HCT116 (cell line): ENCODE measurements at regions not wholly inside any gene's neighbourhood (a gene's known extent, or its start where the extent isn't known, plus 50 kb on each side); places are given as distances from the start of the nearest gene placed in this dataset.
A peak's percentile ranks its signal among the peaks of the same experiment; 100 is the strongest.

Experiments
- ATAC-seq: fragments of 200-7000 bp; cut with Tn5 transposase; 2 replicates; pipeline ENCODE4 v1.9.1; 2020; ENCODE audit warnings: mild to moderate bottlenecking, moderate library complexity
- BruUV-seq: library from RNA; stranded (reverse); fragments of 400-500 nt; replicated peaks from 2 replicates; lab custom pipeline; 2021; lab: Mats Ljungman, UMichigan
- CTCF ChIA-PET: fragments of 300-600 bp; sonication (Branson Sonifier 250); formaldehyde crosslinking; loops from one replicate; lab custom pipeline; 2021; ENCODE audit warnings: antibody characterized with exemption; lab: Charles Lee
- POLR2A ChIA-PET: fragments of 300-600, 350-600 bp; sonication (Branson Sonifier 250); formaldehyde crosslinking; loops from one replicate; lab custom pipeline; 2021; ENCODE audit warnings: antibody characterized with exemption; lab: Charles Lee
- RAD21 ChIA-PET, 2 experiments: fragments of 300-600 bp; sonication (Branson Sonifier 250); formaldehyde crosslinking; loops; one replicate each; lab custom pipeline; 2023; ENCODE audit warnings: low total read pairs in 2 of 2; ENCODE audit not compliant: uncharacterized antibody in 2 of 2, unreplicated experiment in 2 of 2, low non-redundant PET in 1 of 2; lab: Charles Lee
- DNase-seq: peaks from one replicate; pipeline ENCODE4 v3.0.0-alpha.2; 2010; ENCODE audit warnings: low read depth, low spot score
- H2AFZ ChIP-seq: fragments of 200-600 bp; shearing (Covaris generic), sonication (generic); 2 replicates; pipeline ENCODE4 v1.6.1; 2017; ENCODE audit warnings: low read depth, mixed run types, mixed read lengths, antibody characterized with exemption, low read length; ENCODE audit not compliant: poor library complexity, severe bottlenecking
- H3K27ac ChIP-seq: 2 replicates; pipeline ENCODE4 v1.5.1; 2012; ENCODE audit warnings: low read depth, low read length
- H3K27me3 ChIP-seq: fragments of 200-600 bp; sonication (generic); 2 replicates; pipeline ENCODE4 v1.6.1; 2016; ENCODE audit warnings: mixed run types, low read length, mixed read lengths; ENCODE audit not compliant: insufficient read depth
- H3K36me3 ChIP-seq, 2 experiments: fragments of 200-500 bp in 1 of 2; fragments of 200-600 bp in 1 of 2; sonication (Bioruptor generic) in 1 of 2; sonication (generic) in 1 of 2; 2 replicates each; pipeline versions ENCODE4 v1.5.1 to v1.6.1; 2014 to 2016; ENCODE audit warnings: low read length in 2 of 2, inconsistent platforms in 1 of 2, mixed read lengths in 1 of 2, mixed run types in 1 of 2; ENCODE audit not compliant: insufficient read depth in 2 of 2, control insufficient read depth in 1 of 2
- H3K4me1 ChIP-seq, 2 experiments: fragments of 200-600 bp in 1 of 2; sonication (generic) in 1 of 2; 2 replicates each; pipeline versions ENCODE4 v1.5.1 to v1.6.1; 2012 to 2017; ENCODE audit warnings: low read length in 2 of 2, inconsistent platforms in 1 of 2, mild to moderate bottlenecking in 1 of 2, mixed read lengths in 1 of 2, mixed run types in 1 of 2, moderate library complexity in 1 of 2; ENCODE audit not compliant: insufficient read depth in 2 of 2, control insufficient read depth in 1 of 2
- H3K4me2 ChIP-seq: fragments of 200-600 bp; sonication (generic); 2 replicates; pipeline ENCODE4 v1.6.1; 2017; ENCODE audit warnings: mixed run types, low read length, mixed read lengths
- H3K4me3 ChIP-seq, 2 experiments: fragments of 200-600 bp in 1 of 2; sonication (generic) in 1 of 2; replicated peaks in 1 of 2; 2 replicates each; pipeline ENCODE4 v1.5.1; 2011 to 2016; ENCODE audit warnings: low read length in 2 of 2, control low read depth in 1 of 2, low read depth in 1 of 2, mild to moderate bottlenecking in 1 of 2, mixed read lengths in 1 of 2, mixed run types in 1 of 2
- H3K79me2 ChIP-seq: fragments of 200-600 bp; sonication (generic); 2 replicates; pipeline ENCODE4 v1.6.1; 2017; ENCODE audit warnings: mild to moderate bottlenecking, mixed run types, low read length, moderate library complexity, mixed read lengths; ENCODE audit not compliant: insufficient read depth
- H3K9ac ChIP-seq: fragments of 200-600 bp; sonication (generic); 2 replicates; pipeline ENCODE4 v1.6.1; 2016; ENCODE audit warnings: low read length, mixed read lengths
- H3K9me2 ChIP-seq: fragments of 200-600 bp; sonication (generic), shearing (Covaris generic); 2 replicates; pipeline ENCODE4 v1.6.1; 2017; ENCODE audit warnings: mixed run types, mild to moderate bottlenecking, moderate library complexity; ENCODE audit not compliant: insufficient read depth
- H3K9me3 ChIP-seq, 2 experiments: fragments of 200-500 bp in 1 of 2; fragments of 200-600 bp in 1 of 2; sonication (Bioruptor generic) in 1 of 2; sonication (generic) in 1 of 2; 2 replicates each; pipeline ENCODE4 v1.6.1; 2014 to 2017; ENCODE audit warnings: low read length in 2 of 2, mixed read lengths in 2 of 2, inconsistent platforms in 1 of 2, low read depth in 1 of 2, mild to moderate bottlenecking in 1 of 2, mixed run types in 1 of 2, moderate library complexity in 1 of 2; ENCODE audit not compliant: control insufficient read depth in 1 of 2, insufficient read depth in 1 of 2
- H4K20me1 ChIP-seq: fragments of 200-600 bp; sonication (generic), shearing (Covaris generic); 2 replicates; pipeline ENCODE4 v1.6.1; 2017; ENCODE audit warnings: mixed run types, mild to moderate bottlenecking, moderate library complexity; ENCODE audit not compliant: insufficient read depth
- CBX3 ChIP-seq: IDR thresholded peaks from 2 replicates; pipeline ENCODE4 v1.6.1; 2012; ENCODE audit warnings: low read depth
- CEBPB ChIP-seq: IDR thresholded peaks from 2 replicates; pipeline ENCODE4 v1.6.1; 2012; ENCODE audit warnings: low read depth
- CTCF ChIP-seq, 3 experiments: fragments of 200-600 bp in 1 of 3; sonication (generic) in 1 of 3; IDR thresholded peaks in 2 of 3; conservative IDR thresholded peaks in 1 of 3; 2 replicates each; pipeline ENCODE4 v1.5.1; 2012 to 2017; ENCODE audit warnings: low read depth in 2 of 3, low read length in 2 of 3, antibody characterized with exemption in 1 of 3, borderline replicate concordance in 1 of 3, control low read depth in 1 of 3, mild to moderate bottlenecking in 1 of 3, mixed read lengths in 1 of 3, mixed run types in 1 of 3, moderate library complexity in 1 of 3; ENCODE audit not compliant: insufficient read depth in 1 of 3
- EGR1 ChIP-seq: IDR thresholded peaks from 2 replicates; pipeline ENCODE4 v1.6.1; 2012; ENCODE audit warnings: low read depth
- ELF1 ChIP-seq: IDR thresholded peaks from 2 replicates; pipeline ENCODE4 v1.6.1; 2012; ENCODE audit warnings: low read depth, borderline replicate concordance
- EZH2phosphoT487 ChIP-seq: fragments of 200-600 bp; IDR thresholded peaks from 2 replicates; pipeline ENCODE4 v1.6.1; 2018; ENCODE audit warnings: antibody characterized with exemption, borderline replicate concordance
- FOSL1 ChIP-seq: IDR thresholded peaks from 2 replicates; pipeline ENCODE4 v1.6.1; 2012; ENCODE audit warnings: low read depth
- JUND ChIP-seq: IDR thresholded peaks from 2 replicates; pipeline ENCODE4 v1.6.1; 2012
- MAX ChIP-seq: IDR thresholded peaks from 2 replicates; pipeline ENCODE4 v1.6.1; 2012
- POLR2A ChIP-seq: IDR thresholded peaks from 2 replicates; pipeline ENCODE4 v1.7.0; 2011; ENCODE audit warnings: borderline replicate concordance; ENCODE audit not compliant: insufficient read depth, insufficient read length; ENCODE audit errors: extremely low read depth
- POLR2AphosphoS5 ChIP-seq: IDR thresholded peaks from 2 replicates; pipeline ENCODE4 v1.6.1; 2011; ENCODE audit warnings: mild to moderate bottlenecking, low read depth, low read length, moderate library complexity
- SIN3A ChIP-seq: IDR thresholded peaks from 2 replicates; pipeline ENCODE4 v1.6.1; 2012; ENCODE audit warnings: low read depth
- SP1 ChIP-seq: IDR thresholded peaks from 2 replicates; pipeline ENCODE4 v1.6.1; 2012; ENCODE audit warnings: low read depth
- SRF ChIP-seq: IDR thresholded peaks from 2 replicates; pipeline ENCODE4 v1.6.1; 2012; ENCODE audit warnings: low read depth
- TCF7L2 ChIP-seq: IDR thresholded peaks from 2 replicates; pipeline ENCODE4 v1.7.0; 2011; ENCODE audit warnings: borderline replicate concordance, inconsistent platforms; ENCODE audit not compliant: insufficient read depth, insufficient read length; ENCODE audit errors: extremely low read depth
- YY1 ChIP-seq: IDR thresholded peaks from 2 replicates; pipeline ENCODE4 v1.6.1; 2011; ENCODE audit warnings: low read length, low read depth, moderate library complexity, mild to moderate bottlenecking; ENCODE audit not compliant: insufficient replicate concordance; ENCODE audit errors: extremely low read depth
- ZFX ChIP-seq: fragments of 450-650 bp; IDR thresholded peaks from 2 replicates; pipeline ENCODE4 v1.6.1; 2017
- ZNF274 ChIP-seq: fragments of 200-500 bp; sonication (Bioruptor generic); IDR thresholded peaks from 2 replicates; pipeline ENCODE4 v1.6.1; 2014; ENCODE audit warnings: mild to moderate bottlenecking, low read depth, low read length, inconsistent platforms
- intact Hi-C: fragments of 100-400 bp; cut with micrococcal nuclease; formaldehyde crosslinking; loops from 2 replicates; pipeline ENCODE4 v1.10.0; 2022

GRCh38 chr4:74541667-74542066 lies 96.7 kb downstream of the AREG start:
- Histone ChIP-seq H3K4me3 (peak overlapping the region in 1 of 2 experiments; percentile 8; a peak in 1 of 4 replicates), H3K36me3 (no peaks in the 10 kb centered on the region), H3K27me3 (no peaks in the 10 kb centered on the region), H4K20me1 (no peaks in the 10 kb centered on the region), H3K79me2 (peaks cover 6% of the 10 kb centered on the region; the same call in 1 of the 2 replicates), H3K4me2 (peak overlapping the region; percentile 58), H2AFZ (no peak overlapping the region), H3K9me3 (no peaks in the 10 kb centered on the region), H3K9ac (peak overlapping the region; percentile 65)
- ChIA-PET CTCF (interaction anchor here (0.9 to 1.2 kb wide), 3 partner anchors 10 to 130 kb away, joined by 3 read pairs; no protein-coding TSS in a partner anchor), POLR2A (interaction anchor here (0.9 to 7.6 kb wide), 11 partner anchors 9 to 222 kb away, joined by 3 to 145 read pairs (median 7); partner anchors contain the start of genes AREG and EREG)
- DNase-seq (no peak), ATAC-seq (peak; percentile 64)
- intact Hi-C loops, result no loop called here
- TF ChIP-seq ELF1 (no peak), POLR2AphosphoS5 (no peak), ZNF274 (no peak), CEBPB (no peak), EGR1 (no peak), CBX3 (0 out of 2 replicates have a peak, but pooled peaks have one; percentile 30), SRF (no peak), JUND (peak; percentile 20; the same call in 1 of the 2 replicates), TCF7L2 (no peak), ZFX (no peak), MAX (peak; percentile 78), SP1 (peak; percentile 12; the same call in 1 of the 2 replicates), YY1 (no peak), EZH2phosphoT487 (no peak), POLR2A (peak; percentile 17), SIN3A (no peak), FOSL1 (no peak), CTCF (IDR thresholded peaks at IDR 0.05 in 2 of 3, conservative IDR thresholded peaks at IDR 0.05 in 1 of 3; ENCODE audit: borderline replicate concordance in 1 of 3, insufficient read depth in 1 of 3, low read depth in 2 of 3, low read length in 2 of 3) (peak in 2 of 3 experiments; percentile 17 to 19; a peak in 2 of 6 replicates)
- TF ChIP-seq, all 23 proteins: peak for 6
- no peaks in the 10 kb centered on the region for H3K9me2 ChIP-seq
- BruUV-seq, result no TSS peak
- RAD21 ChIA-PET, result no interaction called here
- H3K4me1 ChIP-seq, result peaks cover 95 to 98% of the 10 kb centered on the region in 2 experiments
- H3K27ac ChIP-seq, result peak overlapping the region; percentile 92
